CD4-positive, CD25-positive, alpha-beta regulatory T cell (primary cell): ENCODE measurements at regions not wholly inside any gene's neighbourhood (a gene's known extent, or its start where the extent isn't known, plus 50 kb on each side); places are given as distances from the start of the nearest gene placed in this dataset.
A peak's percentile ranks its signal among the peaks of the same experiment; 100 is the strongest.

ENCODE experiments used
- ATAC-seq, 2 donors: fragments of 150-1000 bp; cut with Tn5 transposase; one replicate each; pipeline ENCODE4 v1.10.0; 2021; ENCODE audit warnings: low read depth in 2 of 2, moderate number of reproducible peaks in 2 of 2, moderate library complexity in 1 of 2
- DNase-seq, 3 donors: peaks; one replicate each; pipeline versions ENCODE4 v3.0.0 to v3.0.0-alpha.2; 2012 to 2022; ENCODE audit warnings: mixed read lengths in 1 of 3
- H3K27ac ChIP-seq: one replicate; pipeline ENCODE4 v1.7.0; 2013; ENCODE audit warnings: mild to moderate bottlenecking, low read length; ENCODE audit not compliant: insufficient read depth, poor library complexity, severe bottlenecking
- H3K27me3 ChIP-seq: one replicate; pipeline ENCODE4 v1.7.0; 2013; ENCODE audit warnings: low read length; ENCODE audit not compliant: control insufficient read depth, insufficient read depth
- H3K36me3 ChIP-seq: one replicate; pipeline ENCODE4 v1.7.0; 2013; ENCODE audit warnings: mild to moderate bottlenecking, low read length, moderate library complexity; ENCODE audit not compliant: control insufficient read depth, insufficient read depth
- H3K4me1 ChIP-seq: 2 replicates; pipeline ENCODE4 v1.7.0; 2013; ENCODE audit warnings: mild to moderate bottlenecking, low read length; ENCODE audit not compliant: insufficient read depth, control insufficient read depth, poor library complexity, severe bottlenecking
- H3K4me3 ChIP-seq: one replicate; pipeline ENCODE4 v1.7.0; 2013; ENCODE audit warnings: low read depth, mild to moderate bottlenecking, low read length, moderate library complexity
- H3K9me3 ChIP-seq, 2 experiments: 1 replicate in 1 of 2; 2 replicates in 1 of 2; pipeline ENCODE4 v1.7.0; 2013; ENCODE audit warnings: low read length in 2 of 2, mild to moderate bottlenecking in 1 of 2, moderate library complexity in 1 of 2; ENCODE audit not compliant: control insufficient read depth in 2 of 2
- H3K27ac Mint-ChIP-seq, 3 donors: one replicate each; pipeline ENCODE4 v1.8.0; 2020 to 2022; ENCODE audit warnings: mild to moderate bottlenecking in 3 of 3, mixed read lengths in 3 of 3, moderate library complexity in 2 of 3
- H3K27me3 Mint-ChIP-seq: one replicate; pipeline ENCODE4 v1.8.0; 2022; ENCODE audit warnings: mild to moderate bottlenecking, mixed read lengths
- H3K36me3 Mint-ChIP-seq: one replicate; pipeline ENCODE4 v1.8.0; 2020; ENCODE audit warnings: mixed read lengths
- H3K4me1 Mint-ChIP-seq, 4 donors: one replicate each; pipeline ENCODE4 v1.8.0; 2020 to 2022; ENCODE audit warnings: mixed read lengths in 4 of 4, mild to moderate bottlenecking in 1 of 4
- H3K4me3 Mint-ChIP-seq, 4 donors: one replicate each; pipeline ENCODE4 v1.8.0; 2020 to 2022; ENCODE audit warnings: mild to moderate bottlenecking in 4 of 4, mixed read lengths in 4 of 4, moderate library complexity in 3 of 4
- H3K9me3 Mint-ChIP-seq, 7 donors: one replicate each; pipeline ENCODE4 v1.8.0; 2020 to 2022; ENCODE audit warnings: mixed read lengths in 7 of 7, mild to moderate bottlenecking in 3 of 7, moderate library complexity in 2 of 7

DNA sequence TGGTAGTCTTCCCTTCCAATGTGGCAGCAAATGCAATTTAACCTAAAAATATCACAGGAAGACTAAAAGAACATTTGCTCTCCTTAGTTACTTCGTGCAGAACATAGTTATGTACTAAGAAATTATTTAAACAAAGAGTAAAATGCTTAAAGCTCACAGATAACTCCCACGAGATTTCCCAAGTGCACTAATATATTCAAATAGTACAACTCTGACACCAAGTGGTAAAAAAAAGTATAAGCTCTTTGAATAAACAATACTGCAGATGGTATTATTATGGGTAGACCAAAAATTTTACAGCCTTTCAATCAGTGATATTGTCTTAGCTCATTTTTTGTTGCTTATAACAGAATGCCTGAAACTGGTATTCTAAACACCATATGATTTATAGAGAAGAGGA, 52.8 kb upstream of the FILIP1 start:
- Histone ChIP-seq H3K9me3 (no peaks in the 10 kb centered on the region), H3K36me3 (no peaks in the 10 kb centered on the region), H3K27me3 (no peaks in the 10 kb centered on the region), H3K4me1 (no peaks in the 10 kb centered on the region), H3K4me3 (no peak overlapping the region), H3K27ac (no peak overlapping the region)
- DNase-seq (peak in 1 of 3 donors; percentile 34), ATAC-seq (no peak)
- Mint-ChIP-seq H3K9me3 (no peaks in the 10 kb centered on the region), H3K4me3 (no peak overlapping the region), H3K27ac (no peak overlapping the region), H3K4me1 (peaks cover 0 to under 1% (median 0%) of the 10 kb centered on the region in 4 donors), H3K27me3 (peaks cover 13% of the 10 kb centered on the region), H3K36me3 (no peaks in the 10 kb centered on the region)

GRCh38 chr6:75550544-75551167, 51.0 kb upstream of the SENP6 start:
- Mint-ChIP-seq H3K4me1 (peaks cover 0 to 3% (median 0%) of the 10 kb centered on the region in 4 donors), H3K36me3 (no peaks in the 10 kb centered on the region), H3K4me3 (no peak overlapping the region), H3K27me3 (peaks cover 5% of the 10 kb centered on the region), H3K9me3 (no peaks in the 10 kb centered on the region), H3K27ac (no peak overlapping the region)
- ATAC-seq (no peak), DNase-seq (no peak)
- peaks cover 1% of the 10 kb centered on the region for H3K27me3 ChIP-seq
- no peaks in the 10 kb centered on the region for H3K9me3 ChIP-seq
- H3K36me3 ChIP-seq: no peaks in the 10 kb centered on the region
- H3K4me3 ChIP-seq: no peak overlapping the region
- H3K27ac ChIP-seq: no peak overlapping the region
- no peaks in the 10 kb centered on the region for H3K4me1 ChIP-seq

DNA sequence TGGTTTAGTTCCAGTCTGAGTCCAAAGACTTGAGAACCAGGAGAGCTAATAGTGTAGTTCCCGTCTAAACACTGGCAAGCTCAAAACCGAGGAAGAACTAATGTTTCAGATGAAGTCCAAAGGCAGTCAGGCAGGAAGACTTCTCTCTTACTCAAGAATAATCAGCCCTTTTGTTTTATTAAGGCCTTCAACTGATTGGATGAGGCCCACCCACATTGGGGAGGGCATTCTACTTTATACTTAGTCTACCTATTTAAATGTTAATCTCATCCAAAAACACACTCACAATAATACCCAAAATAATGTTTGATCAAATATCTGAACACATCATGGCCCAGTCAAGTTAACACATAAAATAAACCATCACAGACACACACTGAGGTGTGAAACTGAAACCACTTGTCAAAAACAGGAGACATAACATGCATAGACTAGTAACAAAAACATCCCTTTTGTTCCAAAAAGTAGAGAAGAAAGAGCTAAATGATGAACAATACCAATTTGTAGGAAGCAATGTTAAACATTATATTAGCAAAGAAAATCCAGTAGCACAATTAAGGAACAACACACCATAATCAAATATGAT, 50.2 kb upstream of the SENP6 start:
- Histone ChIP-seq H3K36me3 (no peaks in the 10 kb centered on the region), H3K27me3 (peaks cover 4% of the 10 kb centered on the region), H3K4me1 (no peaks in the 10 kb centered on the region), H3K4me3 (no peak overlapping the region), H3K9me3 (no peaks in the 10 kb centered on the region), H3K27ac (no peak overlapping the region)
- Mint-ChIP-seq H3K4me1 (peaks cover 0 to 3% (median 0%) of the 10 kb centered on the region in 4 donors), H3K36me3 (no peaks in the 10 kb centered on the region), H3K27ac (no peak overlapping the region), H3K9me3 (no peaks in the 10 kb centered on the region), H3K27me3 (peaks cover 3% of the 10 kb centered on the region), H3K4me3 (no peak overlapping the region)
- no peak for ATAC-seq
- peak in 1 of 3 donors; percentile 53 for DNase-seq
